ENCODE measurements at regions not wholly inside any gene's neighbourhood (a gene's known extent, or its start where the extent isn't known, plus 50 kb on each side); places are given as distances from the start of the nearest gene placed in this dataset.

- no peak overlapping the region for H3K4me3 ChIP-seq
- H3K9me3 ChIP-seq = no peaks in the 10 kb centered on the region
- no peak overlapping the region for H3K4me2 ChIP-seq
- POLR2A ChIA-PET = no interaction called here
- CTCF ChIA-PET = no interaction called here
- TF ChIP-seq MAFK (IDR thresholded peaks at IDR 0.05; ENCODE audit: partially characterized antibody) (no peak), FOSB (CRISPR knock-in tag; IDR thresholded peaks at IDR 0.05) (no peak), ZNF302 (CRISPR knock-in tag; IDR thresholded peaks at IDR 0.05) (no peak), HES2 (IDR thresholded peaks at IDR 0.05) (no peak), ATOH8 (CRISPR knock-in tag; IDR thresholded peaks at IDR 0.05; ENCODE audit: low read depth) (no peak), JUNB (IDR thresholded peaks at IDR 0.05) (no peak), MYC (IDR thresholded peaks at IDR 0.05; ENCODE audit: borderline replicate concordance, low read length) (no peak), EP300 (IDR thresholded peaks at IDR 0.05) (no peak), NFE2L2 (conservative IDR thresholded peaks at IDR 0.05; ENCODE audit: low read length) (no peak), RNF2 (IDR thresholded peaks at IDR 0.05; ENCODE audit: borderline replicate concordance, low read depth) (no peak)
- DNase-seq (ENCODE audit: low read depth in 1 of 2, low spot score in 1 of 2) (no peak), FAIRE-seq (no peak), ATAC-seq (no peak)
- no peaks in the 10 kb centered on the region for H3K4me1 ChIP-seq
- H3K27ac ChIP-seq = no peak overlapping the region
Measured at GRCh38 chr4:171667906-171668305, 145.3 kb upstream of the GALNTL6 start.

GRCh38 chr4:171651071-171651470 lies 162.1 kb upstream of the GALNTL6 start:
- 100% methylated on average over 1 of the region's 6 CpGs for WGBS (ENCODE audit: missing lambda C conversion rate)
- no peak for ATAC-seq

More at GRCh38 chr4:171651071-171651470, 162.1 kb upstream of the GALNTL6 start:
- Histone ChIP-seq H3K9me3 (no peaks in the 10 kb centered on the region), H3K4me1 (no peaks in the 10 kb centered on the region), H3K4me2 (no peak overlapping the region), H3K4me3 (no peak overlapping the region), H3K27ac (no peak overlapping the region)
- TF ChIP-seq HES2 (IDR thresholded peaks at IDR 0.05) (no peak), CBX2 (IDR thresholded peaks at IDR 0.05; ENCODE audit: borderline replicate concordance, low read depth) (no peak), FOXS1 (CRISPR knock-in tag; IDR thresholded peaks at IDR 0.05) (no peak), MYC (IDR thresholded peaks at IDR 0.05; ENCODE audit: borderline replicate concordance, low read length) (no peak), ELK1 (IDR thresholded peaks at IDR 0.05; ENCODE audit: low read depth, low read length) (no peak), RARB (CRISPR knock-in tag; IDR thresholded peaks at IDR 0.05) (no peak), CTCF (IDR thresholded peaks at IDR 0.05) (no peak), ZNF302 (CRISPR knock-in tag; IDR thresholded peaks at IDR 0.05) (no peak), HOXB13 (CRISPR knock-in tag; IDR thresholded peaks at IDR 0.05; ENCODE audit: low read depth) (no peak), CBX8 (IDR thresholded peaks at IDR 0.05) (no peak), RCOR1 (IDR thresholded peaks at IDR 0.05; ENCODE audit: low read depth, low read length) (no peak), HEYL (CRISPR knock-in tag; IDR thresholded peaks at IDR 0.05) (no peak), FOSL2 (IDR thresholded peaks at IDR 0.05) (no peak), FOSL2 (CRISPR knock-in tag; IDR thresholded peaks at IDR 0.05) (no peak), ZFP36 (IDR thresholded peaks at IDR 0.05; ENCODE audit: borderline replicate concordance, partially characterized antibody) (no peak), MAZ (IDR thresholded peaks at IDR 0.05; ENCODE audit: borderline replicate concordance, low read depth, low read length) (no peak), EP300 (IDR thresholded peaks at IDR 0.05) (no peak)
- CTCF ChIA-PET = no interaction called here
- no peak for FAIRE-seq
- no peak for DNase-seq (ENCODE audit: low read depth in 1 of 2, low spot score in 1 of 2)
- POLR2A ChIA-PET = no interaction called here

All from A549 (cell line).